GM19463 (cell line): ENCODE measurements at regions not wholly inside any gene's neighbourhood (a gene's known extent, or its start where the extent isn't known, plus 50 kb on each side); places are given as distances from the start of the nearest gene placed in this dataset.
"Not testable (repeated sequence)": the region's sequence is repeated elsewhere in the genome, so short reads cannot be mapped to it uniquely, and the experiment has no call there.

Experiments
- ATAC-seq: cut with Tn5 transposase; IDR thresholded peaks from one replicate; pipeline ENCODE4 v1.9.1; 2021; ENCODE audit warnings: mild to moderate bottlenecking, moderate library complexity; ENCODE audit not compliant: unreplicated experiment

DNA sequence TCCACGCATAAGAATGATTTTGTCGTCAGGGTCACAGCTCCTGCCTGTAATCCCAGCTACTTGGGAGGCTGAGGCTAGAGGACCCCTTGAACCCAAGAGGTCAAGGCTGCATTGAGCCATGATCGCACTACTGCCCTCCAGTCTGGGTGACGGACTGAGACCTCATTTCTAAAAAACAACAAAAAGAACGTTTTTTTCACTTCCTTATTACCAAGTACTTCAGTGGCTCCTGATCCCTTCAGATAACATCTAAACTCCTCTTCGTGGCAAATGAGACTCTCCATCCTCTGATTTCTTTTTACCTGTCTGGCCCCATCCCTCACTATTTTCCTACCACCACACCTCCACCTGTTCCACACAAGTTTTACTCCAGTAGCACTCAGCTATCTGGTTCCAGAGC is 105.4 kb upstream of the TLK1 start:
- ATAC-seq: no peak

DNA sequence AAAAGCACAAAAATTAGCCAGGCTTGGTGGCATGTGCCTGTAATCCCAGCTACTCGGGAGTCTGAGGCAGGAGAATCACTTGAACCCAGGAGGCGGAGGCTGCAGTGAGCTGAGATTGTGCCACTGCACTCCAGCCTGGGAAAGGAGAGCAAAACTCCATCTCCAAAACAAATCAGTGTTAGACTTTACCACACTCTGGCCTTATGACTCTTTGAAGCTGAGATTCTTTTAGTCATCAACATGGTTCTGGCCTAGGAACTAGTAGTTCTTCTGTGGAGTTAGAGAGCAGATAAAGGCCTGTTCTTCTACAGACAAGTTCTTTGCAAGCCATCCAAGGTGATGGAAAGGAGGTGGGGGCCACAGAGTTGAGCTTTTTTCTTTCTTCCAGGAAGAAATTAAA is 100.8 kb upstream of the TLK1 start:
- ATAC-seq: not testable (repeated sequence)

DNA sequence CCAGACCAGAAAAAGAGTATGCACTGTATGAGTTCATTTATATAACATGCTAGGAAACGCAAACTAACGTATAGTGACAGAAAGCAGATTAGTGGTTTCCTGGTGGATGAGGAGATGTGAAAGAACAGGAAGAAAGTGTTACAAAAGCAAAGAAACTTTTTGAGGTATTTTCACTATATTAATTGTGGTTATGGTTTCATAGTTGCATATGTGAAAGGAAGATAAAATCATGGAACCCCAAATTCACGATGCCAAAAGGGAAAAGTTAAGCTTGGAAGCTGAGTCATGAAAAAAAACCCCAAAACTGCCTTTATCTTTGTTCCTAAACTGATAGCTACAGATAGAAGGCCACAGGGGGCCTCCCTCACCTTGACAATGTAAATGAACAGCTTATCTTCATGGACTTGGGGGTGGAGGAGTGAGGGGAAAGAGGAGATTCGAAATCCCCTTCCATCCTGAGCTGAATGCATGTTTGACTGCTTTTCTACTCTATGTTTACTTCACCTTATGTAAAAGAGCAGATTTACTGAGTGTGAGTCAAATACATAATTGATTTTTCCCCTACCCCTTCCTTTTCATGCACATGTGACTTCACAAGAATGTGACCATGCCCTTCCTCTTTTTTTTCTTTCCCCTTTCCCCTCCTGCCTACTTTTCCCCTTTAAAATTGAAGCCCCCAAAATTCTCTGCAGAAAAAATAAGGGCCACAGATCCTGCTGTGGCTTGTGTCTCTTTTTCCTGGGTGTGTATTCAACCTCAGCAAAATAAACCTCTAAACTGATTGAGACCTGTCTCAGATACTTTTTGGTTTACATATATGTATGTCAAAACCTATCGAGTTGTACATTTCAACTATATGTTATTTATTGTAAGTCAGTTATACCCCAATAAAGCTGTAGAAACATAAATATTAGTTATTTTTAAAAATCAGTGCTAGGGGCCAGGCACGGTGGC is 100.1 kb upstream of the TLK1 start:
- ATAC-seq: no peak

GRCh38 chr2:171254666-171255065 is 94.0 kb upstream of the TLK1 start:
- ATAC-seq: no peak

GRCh38 chr2:171253900-171254650 is 93.4 kb upstream of the TLK1 start:
- no peak for ATAC-seq

DNA sequence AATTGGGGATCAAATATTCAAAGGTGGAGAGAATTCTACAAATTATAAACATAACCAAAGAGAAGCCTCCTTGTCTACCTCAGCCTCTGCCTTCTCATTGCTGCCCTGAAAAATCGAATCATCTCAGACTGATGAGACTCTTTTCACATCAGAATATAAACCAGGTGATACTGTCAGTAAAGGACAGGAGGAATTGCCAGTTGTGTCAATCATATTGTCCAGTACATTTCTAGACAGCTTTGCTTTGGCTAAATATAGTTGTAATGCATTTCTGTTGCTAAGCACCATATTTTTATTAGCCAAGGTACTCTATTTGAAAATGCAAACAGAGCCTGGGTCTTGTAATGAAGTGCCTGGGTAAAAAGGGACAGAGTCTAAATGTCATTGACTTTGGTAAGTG is 92.6 kb upstream of the TLK1 start:
- ATAC-seq: no peak

- no peak for ATAC-seq
These were observed 89.0 kb upstream of the TLK1 start for GRCh38 chr2:171249689-171250088.

DNA sequence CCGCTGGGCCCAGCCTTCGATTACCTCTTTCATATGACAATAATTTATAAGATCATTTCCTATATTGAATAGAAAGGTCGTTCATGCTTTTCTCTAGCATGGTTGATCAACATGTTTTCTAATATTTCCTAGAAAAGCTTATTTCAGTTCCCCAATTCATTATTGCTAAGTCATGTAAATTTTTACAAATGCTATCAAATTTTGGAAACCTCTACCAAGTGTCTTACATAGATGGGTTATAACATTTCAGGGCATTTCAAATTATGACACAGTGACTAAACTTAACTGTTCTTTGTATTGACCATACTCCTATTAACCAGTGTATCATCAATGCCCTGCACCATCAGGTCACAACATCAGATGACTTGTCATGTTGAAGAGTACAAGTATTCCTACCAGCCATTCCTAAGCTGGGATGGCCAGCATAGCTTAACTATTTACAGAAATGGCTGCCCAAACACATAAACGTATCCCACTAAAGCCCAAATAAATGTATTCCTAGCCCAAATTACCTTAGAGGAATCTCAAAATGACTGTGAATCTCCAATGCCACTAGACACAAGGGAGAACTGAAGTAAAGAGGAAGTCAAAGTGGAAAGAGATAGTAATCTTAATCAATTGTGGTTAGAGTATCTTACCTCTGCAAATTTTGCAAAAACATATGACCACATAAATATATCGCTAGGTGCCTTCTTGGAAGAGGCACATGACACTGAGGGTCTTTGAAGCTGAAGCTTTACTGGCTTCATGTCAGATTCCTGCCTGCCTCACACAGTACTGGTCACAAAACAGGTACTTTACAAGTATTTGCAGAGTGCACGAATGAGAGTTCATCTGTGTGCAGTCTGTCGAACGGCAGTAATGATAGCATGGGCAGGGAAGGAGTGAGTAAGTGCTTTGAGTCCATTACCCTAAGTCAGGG is 87.3 kb upstream of the TLK1 start:
- ATAC-seq: no peak

GRCh38 chr2:171244970-171245782 is 84.5 kb upstream of the TLK1 start:
- ATAC-seq: no peak

- no peak for ATAC-seq
These were observed 83.8 kb upstream of the TLK1 start for GRCh38 chr2:171244466-171244969.

DNA sequence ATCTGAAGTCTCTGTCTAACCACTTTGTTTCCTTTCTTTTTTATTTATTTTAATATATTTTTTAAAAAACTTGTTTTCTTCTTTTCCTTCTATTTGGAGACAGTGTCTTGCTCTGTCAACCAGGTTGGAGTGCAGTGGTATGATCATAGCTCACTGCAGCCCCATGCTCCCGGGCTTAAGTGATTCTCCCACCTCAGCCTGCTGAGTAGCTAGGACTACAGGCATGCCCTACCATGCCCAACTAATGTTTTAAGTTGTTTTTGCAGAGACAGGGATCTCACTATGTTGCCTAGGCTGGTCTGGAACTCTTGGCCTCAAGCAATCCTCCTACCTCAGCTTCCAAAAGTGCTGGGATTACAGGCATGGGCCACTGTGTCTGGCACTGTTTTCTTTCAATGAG is 81.1 kb upstream of the TLK1 start:
- no peak for ATAC-seq

DNA sequence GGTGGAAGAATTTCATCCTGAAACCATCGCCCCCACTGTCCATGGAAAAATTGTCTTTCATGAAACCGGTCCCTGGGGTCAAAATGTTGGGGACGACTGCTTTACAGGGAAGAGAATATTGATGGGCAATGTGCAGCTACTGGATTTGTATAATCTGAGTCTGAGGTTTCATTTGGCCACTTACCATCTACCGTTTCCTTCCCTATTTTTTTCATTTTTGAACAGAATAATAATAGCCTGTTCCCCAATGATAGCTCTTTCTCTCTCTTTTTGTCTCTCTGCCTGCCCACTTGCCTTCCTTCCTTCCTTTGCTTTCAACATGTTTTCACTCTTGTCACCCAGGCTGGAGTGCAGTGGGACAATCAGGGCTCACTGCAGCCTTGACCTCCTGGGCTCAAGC is 78.3 kb upstream of the TLK1 start:
- ATAC-seq: no peak

DNA sequence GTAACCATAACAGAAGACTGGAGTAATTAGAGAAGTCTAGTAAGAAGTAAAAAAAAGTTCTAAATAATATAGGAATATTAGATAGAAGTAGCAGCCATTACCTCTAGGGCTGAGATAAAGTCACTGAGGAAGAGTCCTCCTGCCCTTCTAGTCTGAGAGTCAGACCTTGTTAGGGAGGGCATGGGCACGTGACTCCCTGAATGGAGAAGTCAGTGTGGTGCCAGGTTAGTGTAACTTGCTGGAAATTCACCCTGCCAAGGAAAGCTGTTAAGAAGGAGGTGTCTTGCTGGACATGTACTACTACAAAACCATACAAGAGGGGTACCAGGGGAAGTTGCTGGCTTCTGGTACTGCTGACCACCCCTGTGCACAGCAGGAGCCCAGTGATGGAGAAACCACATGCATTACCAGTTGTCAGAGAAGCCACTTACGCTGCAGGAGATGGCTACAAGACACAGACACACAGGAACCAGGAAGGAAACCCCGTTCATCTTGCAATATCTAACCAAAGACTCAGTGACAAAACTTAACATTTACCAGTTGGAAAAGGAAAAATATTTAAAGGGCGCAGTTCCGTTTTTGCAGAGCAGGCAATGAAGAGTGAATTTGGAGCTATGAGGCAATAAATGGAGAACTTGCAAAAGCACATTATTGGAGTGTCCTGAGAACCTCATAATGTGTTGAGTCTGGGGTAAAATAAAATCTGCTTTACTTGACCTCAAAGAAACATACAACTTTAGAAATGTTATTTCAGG is 77.2 kb upstream of the TLK1 start:
- no peak for ATAC-seq

DNA sequence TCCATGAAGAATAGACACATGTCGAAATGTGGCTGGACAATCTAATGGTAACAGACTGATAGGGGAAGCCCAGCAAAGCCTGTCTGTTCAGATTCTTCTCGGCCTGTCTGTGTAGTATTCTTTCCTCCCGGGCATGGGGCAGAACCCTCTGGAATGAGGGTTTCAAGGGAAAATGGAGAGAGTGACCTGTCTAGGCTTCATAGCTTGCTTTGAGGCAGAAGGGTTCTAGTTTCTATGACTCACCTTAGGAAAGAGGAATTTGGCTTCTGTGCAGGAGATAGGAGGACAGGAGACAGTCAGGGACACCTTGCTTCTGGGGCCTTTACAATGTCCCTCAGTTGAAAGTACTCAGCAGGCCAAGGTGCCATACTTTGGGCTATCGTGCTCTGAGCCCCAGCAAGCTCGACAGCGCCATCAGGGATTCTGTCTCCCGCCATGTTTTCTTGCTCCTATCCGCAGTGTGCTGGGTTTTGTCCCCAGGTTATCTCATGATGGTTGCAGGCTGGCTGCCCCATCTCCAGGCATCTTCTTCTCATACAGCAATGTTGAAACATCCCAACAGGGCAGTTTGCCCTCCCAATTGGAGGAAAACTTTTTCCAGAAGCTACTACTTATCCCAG is 74.7 kb upstream of the TLK1 start:
- no peak for ATAC-seq

GRCh38 chr2:171230176-171230575 is 69.5 kb upstream of the TLK1 start:
- ATAC-seq: no peak

GRCh38 chr2:171228826-171229225 is 68.1 kb upstream of the TLK1 start:
- ATAC-seq: no peak

GRCh38 chr2:171227066-171227782 is 66.5 kb upstream of the TLK1 start:
- no peak for ATAC-seq

- no peak for ATAC-seq
These were observed 65.8 kb upstream of the TLK1 start for GRCh38 chr2:171226461-171226860.
